Superior temporal gyrus (tissue), 1 donor: ENCODE measurements at regions not wholly inside any gene's neighbourhood (a gene's known extent, or its start where the extent isn't known, plus 50 kb on each side); places are given as distances from the start of the nearest gene placed in this dataset.

Source experiments
- DNase-seq: peaks from one replicate; pipeline ENCODE4 v3.0.0-alpha.2; 2016; ENCODE audit errors: extremely low spot score

GRCh38 chr20:40589581-40589980, 99.5 kb downstream of the MAFB start:
- DNase-seq, result no peak

- DNase-seq, result no peak
Observed at GRCh38 chr20:40588891-40589290, 100.1 kb downstream of the MAFB start.

- no peak for DNase-seq
Observed at GRCh38 chr20:40587038-40587437, 102.0 kb downstream of the MAFB start.

DNA sequence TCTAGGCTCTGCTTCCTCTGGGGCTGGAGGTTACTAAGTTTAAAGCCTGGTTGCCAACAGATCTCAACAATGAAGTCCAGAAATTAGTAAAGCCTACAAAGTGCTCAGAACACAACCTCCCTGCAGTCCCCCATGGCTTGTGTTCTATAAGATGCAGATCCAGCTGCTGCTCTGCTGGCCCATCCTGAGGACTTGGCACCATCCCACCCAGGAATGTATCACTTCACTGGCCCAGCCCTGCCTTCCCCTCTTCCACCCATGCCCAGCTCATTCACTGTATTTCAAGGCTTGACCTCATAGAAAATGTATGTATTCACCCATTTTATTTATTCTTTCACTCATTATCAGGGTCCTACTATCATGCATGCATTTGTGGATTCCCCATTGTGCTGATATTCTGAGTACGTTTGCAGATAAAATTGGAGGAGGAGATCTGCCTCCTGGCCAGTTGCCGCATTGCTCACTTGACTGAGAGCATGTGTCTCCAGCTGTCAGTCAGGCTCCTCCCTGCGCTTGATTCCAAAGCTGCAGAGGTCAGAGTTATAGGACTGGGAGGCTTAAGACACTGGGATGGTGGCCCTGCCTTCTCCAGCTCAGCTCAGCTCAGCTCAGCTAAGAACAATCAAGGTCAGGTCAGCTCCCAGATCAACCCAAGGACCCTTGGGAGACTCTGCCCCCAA, 104.8 kb downstream of the MAFB start:
- DNase-seq, result no peak

- DNase-seq, result no peak
Observed at GRCh38 chr20:40583636-40584035, 105.4 kb downstream of the MAFB start.

GRCh38 chr20:40583205-40583604, 105.8 kb downstream of the MAFB start:
- no peak for DNase-seq

DNA sequence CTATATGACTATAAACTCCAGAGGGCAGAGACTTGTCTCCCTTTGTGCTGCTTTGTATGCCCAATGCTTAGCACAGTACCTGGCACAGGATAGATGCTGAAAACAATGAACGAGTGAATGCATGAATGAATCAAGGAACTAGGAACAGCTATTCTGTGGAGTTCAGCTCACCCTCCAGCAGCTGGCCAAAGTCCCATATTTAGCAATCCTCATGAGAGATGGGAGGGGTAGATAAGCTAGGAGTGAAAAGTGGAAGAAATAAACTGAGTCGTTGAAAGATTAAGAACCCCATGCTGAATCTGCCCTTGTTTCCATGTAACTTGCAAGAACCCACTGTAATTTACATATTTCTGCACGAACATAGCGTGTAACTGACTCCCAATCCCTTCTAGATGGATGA, 106.5 kb downstream of the MAFB start:
- no peak for DNase-seq

- no peak for DNase-seq
Observed at GRCh38 chr20:40579701-40580100, 109.3 kb downstream of the MAFB start.

DNA sequence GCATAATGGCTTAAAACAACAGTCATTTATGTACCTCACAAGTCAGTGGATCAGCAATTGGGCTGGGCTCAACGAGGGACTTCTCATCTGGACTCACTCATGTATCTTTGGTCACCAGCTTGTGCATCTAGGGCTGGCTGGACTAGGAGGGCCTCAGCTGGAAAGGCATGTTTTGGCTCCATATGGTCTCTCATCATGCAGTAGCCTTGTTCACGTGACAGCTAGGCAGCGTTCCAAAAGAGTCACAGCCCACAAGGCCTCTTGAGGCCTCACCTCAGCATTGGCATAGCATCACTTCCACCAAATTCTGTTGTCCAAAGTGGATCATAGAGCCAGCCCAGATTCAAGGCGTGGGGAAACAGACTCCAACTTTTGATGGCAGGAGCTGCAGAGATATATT, 110.1 kb downstream of the MAFB start:
- no peak for DNase-seq

GRCh38 chr20:40575851-40576250, 113.2 kb downstream of the MAFB start:
- DNase-seq, result no peak

GRCh38 chr20:40572251-40572650, 116.8 kb downstream of the MAFB start:
- DNase-seq, result no peak

GRCh38 chr20:40571639-40572038, 117.4 kb downstream of the MAFB start:
- DNase-seq, result no peak

GRCh38 chr20:40568200-40568599, 120.8 kb downstream of the MAFB start:
- DNase-seq, result no peak

GRCh38 chr20:40565682-40566040, 123.4 kb downstream of the MAFB start:
- no peak for DNase-seq

GRCh38 chr20:40565001-40565681, 123.9 kb downstream of the MAFB start:
- no peak for DNase-seq

DNA sequence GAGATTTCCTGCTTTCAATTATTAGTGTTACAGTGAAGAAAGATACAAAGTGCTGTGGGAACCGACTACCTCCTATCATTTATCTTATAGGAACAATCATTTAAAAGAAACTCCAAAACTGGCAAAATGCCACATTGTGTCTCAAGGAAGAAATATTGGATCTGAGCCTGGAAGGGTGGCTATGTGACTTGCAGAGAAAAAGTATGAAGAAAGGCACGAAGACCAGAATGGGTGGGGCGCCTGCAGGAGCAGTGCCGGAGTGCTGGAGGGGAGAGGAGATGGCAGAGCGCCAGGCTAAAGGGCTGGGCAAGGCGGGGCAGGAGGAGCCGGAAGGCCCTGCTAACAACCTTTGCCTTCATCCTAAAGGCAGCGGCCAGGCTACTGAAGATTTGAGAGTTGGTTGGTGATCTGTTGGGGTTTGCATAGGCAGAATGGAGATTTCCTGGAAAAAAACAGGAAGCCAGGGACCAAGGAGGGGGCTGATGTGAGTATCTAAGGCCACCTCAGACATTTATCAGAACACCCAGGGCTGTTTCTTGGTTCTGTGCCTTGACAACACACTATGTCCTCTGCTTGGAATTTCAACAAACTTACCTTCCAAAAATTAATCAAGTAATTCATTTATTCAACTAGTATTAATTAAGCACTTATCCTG, 125.6 kb downstream of the MAFB start:
- no peak for DNase-seq

GRCh38 chr20:40562031-40562430, 127.0 kb downstream of the MAFB start:
- DNase-seq, result no peak

DNA sequence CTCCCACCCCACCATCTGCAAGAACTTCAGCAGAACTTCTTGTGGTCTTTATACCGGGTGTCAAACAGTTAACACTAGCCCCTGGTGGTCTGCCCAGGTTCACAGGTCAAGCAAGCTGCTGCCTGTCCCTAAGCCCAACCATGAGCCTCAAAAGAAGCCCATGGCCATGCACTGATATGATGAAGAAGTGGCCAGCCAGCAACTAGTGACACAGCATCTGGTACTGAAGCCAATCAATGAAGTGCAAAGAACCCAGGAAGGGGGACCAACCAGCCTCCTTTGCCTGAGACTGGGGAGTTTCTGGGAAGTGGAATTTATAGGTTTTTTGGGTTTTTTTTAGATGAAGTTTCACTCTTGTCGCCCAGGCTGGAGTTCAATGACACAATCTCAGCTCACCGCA, 127.8 kb downstream of the MAFB start:
- no peak for DNase-seq

DNA sequence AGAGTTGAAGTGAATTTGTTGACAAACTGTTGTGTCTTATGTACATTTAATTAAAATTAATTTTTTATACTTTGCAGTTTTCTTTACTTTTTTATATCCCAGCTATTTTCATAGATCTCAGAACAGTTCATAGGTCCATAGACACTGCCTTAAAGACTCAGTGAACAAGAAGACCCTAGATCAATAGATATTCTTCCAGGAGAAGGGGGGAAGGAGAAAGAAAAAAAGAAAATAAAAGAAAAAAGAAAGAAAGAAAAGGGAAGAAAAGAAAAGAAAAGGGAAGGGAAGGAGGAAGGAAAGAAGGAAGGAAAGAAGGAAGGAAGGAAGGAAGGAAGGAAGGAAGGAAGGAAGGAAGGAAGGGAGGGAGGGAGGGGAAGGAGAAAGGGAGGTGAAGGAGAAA, 130.8 kb downstream of the MAFB start:
- DNase-seq, result no peak

GRCh38 chr20:40551125-40551530, 137.9 kb downstream of the MAFB start:
- no peak for DNase-seq

- no peak for DNase-seq
Observed at GRCh38 chr20:40547483-40548091, 141.4 kb downstream of the MAFB start.

DNA sequence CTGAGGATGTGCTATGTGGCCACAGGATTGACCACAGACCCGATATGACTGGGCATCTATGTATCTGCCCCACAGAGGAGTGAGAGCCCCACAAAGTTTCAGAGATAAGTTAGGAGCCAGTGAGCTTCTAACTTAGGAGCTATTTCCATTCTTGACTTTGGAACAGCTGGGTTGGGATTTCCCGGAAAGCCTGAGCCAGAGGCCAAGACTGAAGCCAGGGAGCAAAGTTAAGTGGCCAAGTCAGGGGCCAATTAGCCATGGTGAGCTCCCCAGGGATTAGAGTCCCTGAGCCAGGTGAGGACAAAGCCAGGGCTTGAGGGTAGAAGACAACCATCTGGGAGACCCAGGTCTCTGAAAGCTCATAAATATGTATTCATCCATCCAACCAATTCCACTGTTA, 143.6 kb downstream of the MAFB start:
- DNase-seq, result no peak

GRCh38 chr20:40542065-40542464, 147.0 kb downstream of the MAFB start:
- no peak for DNase-seq
